GM21737 (cell line): ENCODE measurements at regions not wholly inside any gene's neighbourhood (a gene's known extent, or its start where the extent isn't known, plus 50 kb on each side); places are given as distances from the start of the nearest gene placed in this dataset.
"Not testable (repeated sequence)": the region's sequence is repeated elsewhere in the genome, so short reads cannot be mapped to it uniquely, and the experiment has no call there.

Experiments used
- ATAC-seq: cut with Tn5 transposase; IDR thresholded peaks from one replicate; pipeline ENCODE4 v1.9.1; 2021; ENCODE audit warnings: mild to moderate bottlenecking, moderate library complexity; ENCODE audit not compliant: unreplicated experiment

- ATAC-seq = no peak
Measured at GRCh38 chr7:16933296-16934279, 51.8 kb upstream of the AGR3 start.

GRCh38 chr7:16934722-16935340, 53.0 kb upstream of the AGR3 start:
- no peak for ATAC-seq

GRCh38 chr7:16935341-16935735, 53.6 kb upstream of the AGR3 start:
- ATAC-seq = no peak

GRCh38 chr7:16936626-16937422, 55.0 kb upstream of the AGR3 start:
- no peak for ATAC-seq

- no peak for ATAC-seq
Measured at GRCh38 chr7:16939161-16939560, 57.4 kb upstream of the AGR3 start.

GRCh38 chr7:16940776-16941175, 59.0 kb upstream of the AGR3 start:
- ATAC-seq = no peak

GRCh38 chr7:16942929-16943509, 61.2 kb upstream of the AGR3 start:
- ATAC-seq = no peak

- no peak for ATAC-seq
Measured at GRCh38 chr7:16944936-16945335, 63.2 kb upstream of the AGR3 start.

- ATAC-seq = no peak
Measured at GRCh38 chr7:16945372-16945771, 63.6 kb upstream of the AGR3 start.

- not testable (repeated sequence) for ATAC-seq
Measured at GRCh38 chr7:16948110-16948509, 66.3 kb upstream of the AGR3 start.

- ATAC-seq = no peak
Measured at GRCh38 chr7:16951483-16952080, 69.8 kb upstream of the AGR3 start.

- no peak for ATAC-seq
Measured at GRCh38 chr7:16954321-16954720, 72.5 kb upstream of the AGR3 start.

GRCh38 chr7:16958724-16959123, 76.9 kb upstream of the AGR3 start:
- no peak for ATAC-seq

- no peak for ATAC-seq
Measured at GRCh38 chr7:16960337-16960965, 78.7 kb upstream of the AGR3 start.

- no peak for ATAC-seq
Measured at GRCh38 chr7:16961641-16962040, 79.9 kb upstream of the AGR3 start.

- no peak for ATAC-seq
Measured at GRCh38 chr7:16963044-16963443, 81.3 kb upstream of the AGR3 start.

GRCh38 chr7:16965697-16966096, 83.9 kb upstream of the AGR3 start:
- not testable (repeated sequence) for ATAC-seq

GRCh38 chr7:16967300-16967811, 85.6 kb upstream of the AGR3 start:
- ATAC-seq = no peak

GRCh38 chr7:16970732-16971482, 89.1 kb upstream of the AGR3 start:
- ATAC-seq = no peak
